Suprapubic skin (tissue), 4 donors: ENCODE measurements at regions not wholly inside any gene's neighbourhood (a gene's known extent, or its start where the extent isn't known, plus 50 kb on each side); places are given as distances from the start of the nearest gene placed in this dataset.

Experiments
- CTCF ChIP-seq, 2 donors: fragments of 200-600 bp in 1 of 2; fragments of 450-650 bp in 1 of 2; sonication (generic) in 1 of 2; IDR thresholded peaks; one replicate each; pipeline ENCODE4 v1.5.1; 2016 to 2019; ENCODE audit warnings: antibody characterized with exemption in 2 of 2, mild to moderate bottlenecking in 1 of 2, moderate library complexity in 1 of 2
- POLR2A ChIP-seq, 2 donors: fragments of 450-650 bp; IDR thresholded peaks; one replicate each; pipeline ENCODE4 v1.6.1; 2017; ENCODE audit warnings: antibody characterized with exemption in 2 of 2, mild to moderate bottlenecking in 2 of 2, moderate library complexity in 2 of 2
- POLR2AphosphoS5 ChIP-seq, 3 donors: sonication (generic); formaldehyde crosslinking; IDR thresholded peaks; one replicate each; pipeline ENCODE4 v1.6.1; 2017; ENCODE audit warnings: antibody characterized with exemption in 3 of 3

GRCh38 chr1:241417258-241417657 is 60.3 kb upstream of the RGS7 start:
- TF ChIP-seq CTCF (IDR thresholded peaks at IDR 0.05): no peak
- no peak for TF ChIP-seq POLR2A (IDR thresholded peaks at IDR 0.05)
- TF ChIP-seq POLR2AphosphoS5 (IDR thresholded peaks at IDR 0.05): no peak
